ENCODE measurements at regions not wholly inside any gene's neighbourhood (a gene's known extent, or its start where the extent isn't known, plus 50 kb on each side); places are given as distances from the start of the nearest gene placed in this dataset.
"Not testable (repeated sequence)": the region's sequence is repeated elsewhere in the genome, so short reads cannot be mapped to it uniquely, and the experiment has no call there.

- DNase-seq = not testable (repeated sequence)
Measured at GRCh38 chr18:67126751-67127150, 389.8 kb downstream of the DSEL start.

- DNase-seq = no peak
Measured at GRCh38 chr18:67123901-67124300, 392.6 kb downstream of the DSEL start.

- no peak for DNase-seq
Measured at GRCh38 chr18:67117804-67118203, 398.7 kb downstream of the DSEL start.

- DNase-seq = no peak
Measured at GRCh38 chr18:67109535-67109934, 407.0 kb downstream of the DSEL start.

- DNase-seq = no peak
Measured at GRCh38 chr18:67108894-67109293, 407.6 kb downstream of the DSEL start.

- no peak for DNase-seq
Measured at GRCh38 chr18:67104700-67105284, 411.7 kb downstream of the DSEL start.

- no peak for DNase-seq
Measured at GRCh38 chr18:67094123-67094522, 422.4 kb downstream of the DSEL start.

GRCh38 chr18:67092141-67092540 is 424.4 kb downstream of the DSEL start:
- DNase-seq = no peak

- no peak for DNase-seq
Measured at GRCh38 chr18:67081482-67082211, 434.9 kb downstream of the DSEL start.

GRCh38 chr18:67080601-67081000 is 435.9 kb downstream of the DSEL start:
- DNase-seq = no peak

- no peak for DNase-seq
Measured at GRCh38 chr18:67074309-67074708, 442.2 kb downstream of the DSEL start.

- no peak for DNase-seq
Measured at GRCh38 chr18:67072791-67073190, 443.7 kb downstream of the DSEL start.

GRCh38 chr18:67068608-67069007 is 447.9 kb downstream of the DSEL start:
- no peak for DNase-seq

- DNase-seq = no peak
Measured at GRCh38 chr18:67047334-67047733, 443.4 kb upstream of the CDH19 start.

- DNase-seq = no peak
Measured at GRCh38 chr18:67043276-67043675, 439.4 kb upstream of the CDH19 start.

GRCh38 chr18:67041334-67041733 is 437.4 kb upstream of the CDH19 start:
- no peak for DNase-seq

GRCh38 chr18:67035026-67035425 is 431.1 kb upstream of the CDH19 start:
- no peak for DNase-seq

GRCh38 chr18:67023059-67023458 is 419.2 kb upstream of the CDH19 start:
- DNase-seq = no peak

GRCh38 chr18:67010919-67011318 is 407.0 kb upstream of the CDH19 start:
- DNase-seq = no peak

- DNase-seq = no peak
Measured at GRCh38 chr18:67007999-67008398, 404.1 kb upstream of the CDH19 start.

- no peak for DNase-seq
Measured at GRCh38 chr18:67007085-67007484, 403.2 kb upstream of the CDH19 start.

GRCh38 chr18:67001052-67001451 is 397.2 kb upstream of the CDH19 start:
- no peak for DNase-seq

- DNase-seq = no peak
Measured at GRCh38 chr18:66999003-66999402, 395.1 kb upstream of the CDH19 start.

- DNase-seq = no peak
Measured at GRCh38 chr18:66995270-66995669, 391.4 kb upstream of the CDH19 start.

GRCh38 chr18:66994790-66995189 is 390.9 kb upstream of the CDH19 start:
- DNase-seq = no peak

All from GF-D8 (cell line).